ENCODE measurements at regions not wholly inside any gene's neighbourhood (a gene's known extent, or its start where the extent isn't known, plus 50 kb on each side); places are given as distances from the start of the nearest gene placed in this dataset.

GRCh38 chr3:55166576-55167555 lies 239.0 kb upstream of the LRTM1 start:
- CTCF ChIA-PET, result interaction anchor here (1.3 to 1.4 kb wide), 2 partner anchors 9 to 14 kb away, joined by 4 read pairs; no protein-coding TSS in a partner anchor
- FAIRE-seq (no peak), ATAC-seq (peak; percentile 23; the same call in 1 of the 3 replicates), DNase-seq (ENCODE audit: low read depth, low spot score) (peak; percentile 15)
- Histone ChIP-seq H3K4me3 (no peak overlapping the region), H3K27me3 (replicated peaks in 1 of 2; ENCODE audit: control insufficient read depth in 2 of 2, insufficient read depth in 2 of 2, low read length in 1 of 2) (no peaks in the 10 kb centered on the region), H3K4me1 (ENCODE audit: control insufficient read depth, insufficient read depth, low read length) (no peaks in the 10 kb centered on the region), H3K79me2 (ENCODE audit: control insufficient read depth, insufficient read depth, low read length) (no peaks in the 10 kb centered on the region), H3K4me2 (ENCODE audit: control insufficient read depth, insufficient read depth) (no peak overlapping the region), H3K36me3 (ENCODE audit: control insufficient read depth in 2 of 2, insufficient read depth in 2 of 2, low read length in 1 of 2) (no peaks in the 10 kb centered on the region), H4K20me1 (ENCODE audit: control insufficient read depth, insufficient read depth) (no peaks in the 10 kb centered on the region), H3K27ac (ENCODE audit: control insufficient read depth, insufficient read depth) (no peak overlapping the region), H3K9ac (ENCODE audit: control insufficient read depth, insufficient read depth, low read length) (no peak overlapping the region), H3K9me3 (replicated peaks; ENCODE audit: control insufficient read depth, insufficient read depth, low read length) (no peaks in the 10 kb centered on the region), H2AFZ (ENCODE audit: control insufficient read depth, low read depth, low read length) (no peak overlapping the region)
- SMC1A ChIA-PET (ENCODE audit: uncharacterized antibody, unreplicated experiment), result interaction anchor here (0.7 kb wide), 1 partner anchor 12 kb away, joined by 3 read pairs; no protein-coding TSS in a partner anchor
- intact Hi-C loops (cut with micrococcal nuclease; ENCODE audit: unreplicated experiment) (no loop called here), in situ Hi-C loops (cut with MboI) (no loop called here)
- RAD21 ChIA-PET (ENCODE audit: unreplicated experiment), result no interaction called here
- POLR2A ChIA-PET, result no interaction called here
- BruUV-seq (replicated peaks), result no TSS peak
- WGBS (ENCODE audit: insufficient coverage, insufficient replicate concordance, low lambda C conversion rate, missing lambda C conversion rate), result 0% methylated on average over 5 of the region's 5 CpGs
- peak; percentile 41; the same call in 1 of the 2 replicates for TF ChIP-seq SPI1 (IDR thresholded peaks at IDR 0.05; ENCODE audit: borderline replicate concordance, insufficient read depth, low read depth, low read length)
- TF ChIP-seq FOXK2 (IDR thresholded peaks at IDR 0.05), result no peak
- TF ChIP-seq, protein P1, sequence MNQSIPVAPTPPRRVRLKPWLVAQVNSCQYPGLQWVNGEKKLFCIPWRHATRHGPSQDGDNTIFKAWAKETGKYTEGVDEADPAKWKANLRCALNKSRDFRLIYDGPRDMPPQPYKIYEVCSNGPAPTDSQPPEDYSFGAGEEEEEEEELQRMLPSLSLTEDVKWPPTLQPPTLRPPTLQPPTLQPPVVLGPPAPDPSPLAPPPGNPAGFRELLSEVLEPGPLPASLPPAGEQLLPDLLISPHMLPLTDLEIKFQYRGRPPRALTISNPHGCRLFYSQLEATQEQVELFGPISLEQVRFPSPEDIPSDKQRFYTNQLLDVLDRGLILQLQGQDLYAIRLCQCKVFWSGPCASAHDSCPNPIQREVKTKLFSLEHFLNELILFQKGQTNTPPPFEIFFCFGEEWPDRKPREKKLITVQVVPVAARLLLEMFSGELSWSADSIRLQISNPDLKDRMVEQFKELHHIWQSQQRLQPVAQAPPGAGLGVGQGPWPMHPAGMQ (IDR thresholded peaks at IDR 0.05; ENCODE audit: borderline replicate concordance), result no peak

All from GM12878 (cell line).